CD4-positive, alpha-beta T cell (primary cell): ENCODE measurements at regions not wholly inside any gene's neighbourhood (a gene's known extent, or its start where the extent isn't known, plus 50 kb on each side); places are given as distances from the start of the nearest gene placed in this dataset.

ENCODE experiments used
- ATAC-seq: fragments of 200-7000 bp; cut with Tn5 transposase; one replicate; pipeline ENCODE4 v1.10.0; 2022; ENCODE audit warnings: mild to moderate bottlenecking; ENCODE audit not compliant: poor library complexity
- CTCF ChIA-PET: fragments of 350-600 bp; sonication (Branson Sonifier 250); formaldehyde crosslinking; loops from one replicate; lab custom pipeline; 2021; ENCODE audit warnings: antibody characterized with exemption, inconsistent platforms; lab: Charles Lee
- POLR2A ChIA-PET: fragments of 350-600 bp; sonication (Branson Sonifier 250); formaldehyde crosslinking; loops from one replicate; lab custom pipeline; 2021; ENCODE audit warnings: antibody characterized with exemption, inconsistent platforms; lab: Charles Lee
- DNase-seq, 14 experiments: peaks; one replicate each; pipeline ENCODE4 v3.0.0-alpha.2; 2013 to 2020; ENCODE audit warnings: mixed read lengths in 2 of 14
- H3K27ac ChIP-seq, 2 donors: one replicate each; pipeline versions ENCODE4 v1.5.1 to v1.7.0; 2013; ENCODE audit warnings: low read length in 2 of 2, low read depth in 1 of 2, mild to moderate bottlenecking in 1 of 2
- H3K27me3 ChIP-seq, 2 experiments: 1 replicate in 1 of 2; 2 replicates in 1 of 2; pipeline versions ENCODE4 v1.6.1 to v1.7.0; 2013; ENCODE audit warnings: low read length in 2 of 2, control low read depth in 1 of 2, mild to moderate bottlenecking in 1 of 2, moderate library complexity in 1 of 2; ENCODE audit not compliant: insufficient read depth in 2 of 2, control insufficient read depth in 1 of 2
- H3K36me3 ChIP-seq: one replicate; pipeline ENCODE4 v1.6.1; 2013; ENCODE audit warnings: low read length, control low read depth; ENCODE audit not compliant: insufficient read depth
- H3K4me1 ChIP-seq: one replicate; pipeline ENCODE4 v1.6.1; 2013; ENCODE audit warnings: low read length, control low read depth; ENCODE audit not compliant: insufficient read depth
- H3K4me3 ChIP-seq: one replicate; pipeline ENCODE4 v1.5.1; 2013; ENCODE audit warnings: mild to moderate bottlenecking, low read length, moderate library complexity
- H3K9me3 ChIP-seq, 2 experiments: 1 replicate in 1 of 2; 2 replicates in 1 of 2; pipeline versions ENCODE4 v1.6.1 to v1.7.0; 2013; ENCODE audit warnings: low read length in 2 of 2, mild to moderate bottlenecking in 2 of 2, control low read depth in 1 of 2, moderate library complexity in 1 of 2; ENCODE audit not compliant: control insufficient read depth in 1 of 2, insufficient read depth in 1 of 2
- H3K27ac Mint-ChIP-seq: one replicate; pipeline ENCODE4 v1.8.0; 2020; ENCODE audit warnings: mixed read lengths
- H3K27me3 Mint-ChIP-seq: one replicate; pipeline ENCODE4 v1.8.0; 2021; ENCODE audit warnings: mixed read lengths
- H3K36me3 Mint-ChIP-seq: one replicate; pipeline ENCODE4 v1.8.0; 2021; ENCODE audit warnings: low read depth, mixed read lengths
- H3K4me1 Mint-ChIP-seq: one replicate; pipeline ENCODE4 v1.8.0; 2021; ENCODE audit warnings: low read depth, mixed read lengths
- H3K4me3 Mint-ChIP-seq: one replicate; pipeline ENCODE4 v1.8.0; 2020; ENCODE audit warnings: mild to moderate bottlenecking, mixed read lengths
- H3K9me3 Mint-ChIP-seq: one replicate; pipeline ENCODE4 v1.8.0; 2020; ENCODE audit warnings: mixed read lengths
- CTCF ChIP-seq: fragments of 200-600 bp; IDR thresholded peaks from one replicate; pipeline ENCODE4 v1.8.0; 2022; ENCODE audit warnings: antibody characterized with exemption, mild to moderate bottlenecking
- intact Hi-C, 2 experiments: fragments of 100-400 bp; cut with DNase I in 1 of 2; cut with micrococcal nuclease in 1 of 2; formaldehyde crosslinking; loops; one replicate each; pipeline versions ENCODE4 v1.15.1 to v1.9.0; 2023 to 2025; cut with DNase I, micrococcal nuclease

GRCh38 chr3:193813501-193813830, 220.5 kb downstream of the OPA1 start:
- Mint-ChIP-seq H3K9me3 (no peaks in the 10 kb centered on the region), H3K36me3 (no peaks in the 10 kb centered on the region), H3K27ac (no peak overlapping the region), H3K27me3 (no peaks in the 10 kb centered on the region), H3K4me1 (no peaks in the 10 kb centered on the region), H3K4me3 (no peak overlapping the region)
- Histone ChIP-seq H3K27ac (no peak overlapping the region), H3K4me1 (no peaks in the 10 kb centered on the region), H3K9me3 (no peaks in the 10 kb centered on the region), H3K36me3 (no peaks in the 10 kb centered on the region), H3K27me3 (peaks cover 0 to 5% of the 10 kb centered on the region in 2 experiments), H3K4me3 (no peak overlapping the region)
- ChIA-PET POLR2A (no interaction called here), CTCF (no interaction called here)
- DNase-seq (no peak), ATAC-seq (no peak)
- TF ChIP-seq CTCF, result no peak
- intact Hi-C loops, result no loop called here

GRCh38 chr3:193814166-193814892, 221.3 kb downstream of the OPA1 start:
- Histone ChIP-seq H3K27me3 (peaks cover 0 to 5% of the 10 kb centered on the region in 2 experiments), H3K36me3 (no peaks in the 10 kb centered on the region), H3K9me3 (no peaks in the 10 kb centered on the region), H3K4me1 (no peaks in the 10 kb centered on the region), H3K27ac (no peak overlapping the region), H3K4me3 (no peak overlapping the region)
- ChIA-PET POLR2A (no interaction called here), CTCF (no interaction called here)
- Mint-ChIP-seq H3K9me3 (no peaks in the 10 kb centered on the region), H3K27me3 (peaks cover 2% of the 10 kb centered on the region), H3K27ac (no peak overlapping the region), H3K36me3 (no peaks in the 10 kb centered on the region), H3K4me1 (no peaks in the 10 kb centered on the region), H3K4me3 (no peak overlapping the region)
- intact Hi-C loops, result no loop called here
- TF ChIP-seq CTCF, result no peak
- no peak for ATAC-seq
- DNase-seq, result no peak

GRCh38 chr3:193815246-193816027, 222.4 kb downstream of the OPA1 start:
- H3K36me3 ChIP-seq, result no peaks in the 10 kb centered on the region
- CTCF ChIA-PET, result no interaction called here
- peaks cover 4% of the 10 kb centered on the region for H3K27me3 Mint-ChIP-seq
- no peak overlapping the region for H3K27ac ChIP-seq
- POLR2A ChIA-PET, result no interaction called here
- H3K36me3 Mint-ChIP-seq, result no peaks in the 10 kb centered on the region
- intact Hi-C loops, result no loop called here
- no peak overlapping the region for H3K4me3 ChIP-seq
- no peaks in the 10 kb centered on the region for H3K9me3 Mint-ChIP-seq
- H3K4me3 Mint-ChIP-seq, result no peak overlapping the region
- TF ChIP-seq CTCF, result no peak
- no peaks in the 10 kb centered on the region for H3K9me3 ChIP-seq
- DNase-seq (no peak), ATAC-seq (no peak)
- peaks cover 0 to 5% of the 10 kb centered on the region in 2 experiments for H3K27me3 ChIP-seq
- no peaks in the 10 kb centered on the region for H3K4me1 Mint-ChIP-seq
- H3K27ac Mint-ChIP-seq, result no peak overlapping the region
- H3K4me1 ChIP-seq, result no peaks in the 10 kb centered on the region
